Testis (tissue), 2 donors: ENCODE measurements at regions not wholly inside any gene's neighbourhood (a gene's known extent, or its start where the extent isn't known, plus 50 kb on each side); places are given as distances from the start of the nearest gene placed in this dataset.

Source experiments
- POLR2A ChIP-seq: fragments of 450-650 bp; IDR thresholded peaks from one replicate; pipeline ENCODE4 v1.6.1; 2017; ENCODE audit warnings: antibody characterized with exemption, mild to moderate bottlenecking, moderate library complexity
- TF ChIP-seq, protein P1 (sequence below), 3 experiments: fragments of 450-650 bp in 2 of 3; fragments of 200-600 bp in 1 of 3; sonication (generic) in 1 of 3; IDR thresholded peaks; one replicate each; pipeline ENCODE4 v1.5.1; 2016 to 2019; ENCODE audit warnings: antibody characterized with exemption in 3 of 3, mild to moderate bottlenecking in 2 of 3, moderate library complexity in 1 of 3

DNA sequence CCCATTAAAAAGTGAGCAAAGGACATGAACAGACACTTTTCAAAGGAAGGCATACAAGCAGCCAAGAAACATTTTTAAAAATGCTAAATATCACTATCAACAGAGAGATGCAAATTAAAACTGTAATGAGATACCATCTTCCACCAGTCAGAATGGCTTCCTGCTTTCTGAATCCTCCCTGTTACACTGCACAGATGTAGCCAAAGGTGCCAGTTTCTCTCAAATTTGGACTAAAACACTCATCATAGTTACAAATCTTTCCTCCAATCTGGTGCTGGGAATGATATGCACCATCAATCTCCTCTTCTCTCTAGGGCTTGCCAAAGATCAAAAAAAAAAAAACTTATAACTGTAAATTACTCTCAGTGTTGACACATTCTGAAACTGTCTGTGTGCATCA lies 311.8 kb upstream of the CLEC14A start:
- TF ChIP-seq, protein P1, sequence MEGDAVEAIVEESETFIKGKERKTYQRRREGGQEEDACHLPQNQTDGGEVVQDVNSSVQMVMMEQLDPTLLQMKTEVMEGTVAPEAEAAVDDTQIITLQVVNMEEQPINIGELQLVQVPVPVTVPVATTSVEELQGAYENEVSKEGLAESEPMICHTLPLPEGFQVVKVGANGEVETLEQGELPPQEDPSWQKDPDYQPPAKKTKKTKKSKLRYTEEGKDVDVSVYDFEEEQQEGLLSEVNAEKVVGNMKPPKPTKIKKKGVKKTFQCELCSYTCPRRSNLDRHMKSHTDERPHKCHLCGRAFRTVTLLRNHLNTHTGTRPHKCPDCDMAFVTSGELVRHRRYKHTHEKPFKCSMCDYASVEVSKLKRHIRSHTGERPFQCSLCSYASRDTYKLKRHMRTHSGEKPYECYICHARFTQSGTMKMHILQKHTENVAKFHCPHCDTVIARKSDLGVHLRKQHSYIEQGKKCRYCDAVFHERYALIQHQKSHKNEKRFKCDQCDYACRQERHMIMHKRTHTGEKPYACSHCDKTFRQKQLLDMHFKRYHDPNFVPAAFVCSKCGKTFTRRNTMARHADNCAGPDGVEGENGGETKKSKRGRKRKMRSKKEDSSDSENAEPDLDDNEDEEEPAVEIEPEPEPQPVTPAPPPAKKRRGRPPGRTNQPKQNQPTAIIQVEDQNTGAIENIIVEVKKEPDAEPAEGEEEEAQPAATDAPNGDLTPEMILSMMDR (IDR thresholded peaks at IDR 0.05): no peak
- no peak for TF ChIP-seq POLR2A
